ENCODE measurements at regions not wholly inside any gene's neighbourhood (a gene's known extent, or its start where the extent isn't known, plus 50 kb on each side); places are given as distances from the start of the nearest gene placed in this dataset.

DNA sequence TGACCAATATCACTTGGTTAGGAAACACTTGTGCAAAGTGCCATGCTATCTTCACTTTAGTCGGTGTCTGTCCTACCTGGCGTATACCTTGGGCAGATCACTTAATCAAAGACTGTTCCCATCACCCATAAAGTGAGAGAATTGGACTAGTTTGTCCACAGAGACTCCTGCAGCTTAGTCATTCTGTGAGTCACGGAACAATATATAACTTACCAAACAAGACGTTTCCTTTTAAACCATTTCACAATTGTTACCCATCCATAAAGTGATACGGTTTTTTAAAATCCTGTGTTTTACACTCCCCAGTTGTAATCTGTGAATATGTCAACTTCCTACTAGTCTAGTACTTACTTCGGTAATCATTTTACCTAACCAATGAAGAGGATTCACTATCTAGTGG is 499.3 kb upstream of the SMIM21 start:
- DNase-seq (ENCODE audit: low read depth in 1 of 2, low spot score in 1 of 2): no peak

DNA sequence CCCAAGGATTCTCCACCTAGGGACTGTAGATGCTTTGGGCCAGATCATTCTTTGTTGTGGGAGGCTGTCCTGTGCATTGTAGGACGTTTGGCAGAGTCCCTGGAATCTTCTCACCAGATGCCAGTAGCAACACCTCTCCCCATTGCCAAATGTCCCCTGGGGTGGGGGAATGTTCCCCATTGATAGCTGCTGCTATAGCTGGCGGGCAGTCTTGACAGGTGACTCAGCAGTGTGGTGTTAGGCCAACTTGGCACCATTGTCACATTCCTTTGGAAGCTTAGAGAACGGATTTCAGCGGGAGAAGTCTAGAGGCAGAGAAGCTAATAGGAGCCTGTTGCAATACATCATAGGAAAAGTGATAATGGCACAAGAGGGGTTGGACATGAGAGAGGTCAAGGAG is 495.7 kb upstream of the SMIM21 start:
- DNase-seq (ENCODE audit: low read depth in 1 of 2, low spot score in 1 of 2): no peak

DNA sequence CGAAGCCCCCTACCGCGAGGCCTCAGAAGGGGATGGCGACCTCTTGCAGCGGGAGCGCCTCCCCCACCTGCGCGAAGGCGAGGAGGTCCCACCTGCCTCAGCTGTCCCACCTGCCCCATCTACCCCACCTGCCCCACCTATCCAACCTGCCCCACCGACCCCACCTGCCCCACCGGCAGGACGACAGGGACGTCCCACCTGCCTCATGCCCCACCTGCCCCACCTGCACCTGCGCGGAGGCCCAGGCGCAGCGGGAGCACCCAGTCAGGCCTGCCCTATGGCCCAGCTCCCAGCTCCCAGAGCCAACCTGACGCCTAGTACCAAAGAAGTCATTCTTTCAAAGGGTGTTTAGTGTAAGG is 489.1 kb upstream of the SMIM21 start:
- no peak for DNase-seq (ENCODE audit: low read depth in 1 of 2, low spot score in 1 of 2)

DNA sequence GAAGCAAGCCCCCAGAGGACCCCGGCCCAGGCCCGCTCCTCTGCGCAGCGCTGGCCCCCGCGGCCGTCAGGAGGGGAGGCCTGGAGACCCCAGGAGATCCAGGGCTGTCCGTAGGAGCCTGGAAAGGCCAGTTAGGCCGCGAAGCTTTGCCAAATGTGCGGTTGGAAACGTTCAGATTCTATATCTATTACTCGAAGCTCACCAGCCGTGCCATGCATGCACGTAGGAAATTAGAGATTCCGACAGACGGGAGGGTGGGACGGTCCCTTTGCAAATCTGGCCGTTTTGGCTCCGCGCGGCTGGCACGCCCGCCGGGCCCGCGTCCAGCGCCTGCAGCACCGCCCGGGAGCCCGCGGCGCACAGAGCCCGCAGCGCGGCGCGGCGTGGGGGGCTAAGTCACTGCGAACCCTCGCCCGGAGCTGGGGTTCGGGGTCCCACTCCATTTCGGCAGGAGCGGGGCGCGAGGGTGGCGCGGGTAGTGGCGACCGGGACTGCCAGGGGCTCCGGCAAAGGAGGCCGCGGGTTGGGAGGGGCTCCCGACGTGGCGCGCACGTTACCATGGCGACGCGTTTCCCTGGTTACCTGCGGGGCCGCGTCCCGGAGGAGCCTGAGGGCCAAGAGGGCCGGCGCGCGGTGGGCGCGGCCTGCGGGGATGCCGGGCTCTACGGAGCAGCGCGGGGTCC is 488.6 kb upstream of the SMIM21 start:
- no peak for DNase-seq (ENCODE audit: low read depth in 1 of 2, low spot score in 1 of 2)

DNA sequence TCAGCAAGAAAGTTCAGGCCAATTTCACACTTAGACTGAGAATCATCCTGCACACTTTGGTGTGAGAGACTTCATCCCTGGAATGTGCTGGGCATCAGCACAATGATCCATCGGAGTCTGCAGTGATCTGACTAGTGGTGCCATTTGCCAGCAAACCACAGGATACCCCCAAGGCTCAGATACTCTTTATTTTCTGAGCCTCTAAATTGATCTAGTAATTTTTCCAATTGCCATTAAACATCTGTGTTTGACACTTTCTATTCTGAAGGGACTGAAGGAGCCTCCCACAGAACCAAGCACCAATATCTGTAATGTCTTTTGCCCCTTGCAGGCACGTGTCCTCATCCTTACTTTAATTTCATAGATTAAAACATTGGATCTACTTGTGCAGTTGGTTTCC is 485.3 kb upstream of the SMIM21 start:
- no peak for DNase-seq (ENCODE audit: low read depth in 1 of 2, low spot score in 1 of 2)

DNA sequence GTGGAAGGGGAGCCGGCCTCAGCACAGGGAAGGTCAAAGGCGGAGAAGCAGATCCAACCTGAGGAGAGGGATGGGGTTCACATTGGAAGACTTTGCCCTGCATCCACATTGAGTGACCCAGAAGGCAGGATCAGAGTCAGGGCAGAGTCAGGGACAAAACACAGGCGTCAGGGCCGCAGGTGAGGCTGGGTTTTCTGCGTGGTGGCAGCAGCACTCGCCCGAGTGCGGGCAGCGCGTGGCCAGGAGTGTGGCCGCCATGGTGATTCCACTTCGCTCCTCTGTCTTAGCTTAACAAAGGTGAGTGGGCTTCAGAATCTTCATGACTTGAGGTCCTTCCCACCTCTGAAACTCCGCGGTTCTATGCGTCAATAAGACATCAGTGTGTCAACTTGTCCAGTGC is 476.9 kb upstream of the SMIM21 start:
- DNase-seq (ENCODE audit: low read depth in 1 of 2, low spot score in 1 of 2): no peak

DNA sequence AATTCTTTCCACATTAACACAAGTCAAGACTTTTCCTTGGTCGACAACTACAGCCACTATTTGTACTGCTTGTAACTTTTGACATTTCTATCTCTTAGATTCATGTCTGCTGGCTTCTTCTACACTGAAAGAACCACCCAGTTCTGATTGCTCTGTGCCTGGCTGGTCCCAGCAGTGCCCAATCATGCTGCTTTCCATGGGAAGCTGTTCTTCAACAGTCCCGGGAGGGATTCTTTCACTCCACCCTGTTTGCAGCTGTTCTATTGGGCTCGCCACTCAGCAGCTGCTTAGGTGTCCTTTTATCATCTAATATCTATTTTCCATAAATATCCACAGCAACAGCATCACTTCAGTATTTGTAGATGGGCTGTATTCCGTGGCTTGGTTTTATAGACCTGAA is 471.1 kb upstream of the SMIM21 start:
- DNase-seq (ENCODE audit: low read depth in 1 of 2, low spot score in 1 of 2): no peak

DNA sequence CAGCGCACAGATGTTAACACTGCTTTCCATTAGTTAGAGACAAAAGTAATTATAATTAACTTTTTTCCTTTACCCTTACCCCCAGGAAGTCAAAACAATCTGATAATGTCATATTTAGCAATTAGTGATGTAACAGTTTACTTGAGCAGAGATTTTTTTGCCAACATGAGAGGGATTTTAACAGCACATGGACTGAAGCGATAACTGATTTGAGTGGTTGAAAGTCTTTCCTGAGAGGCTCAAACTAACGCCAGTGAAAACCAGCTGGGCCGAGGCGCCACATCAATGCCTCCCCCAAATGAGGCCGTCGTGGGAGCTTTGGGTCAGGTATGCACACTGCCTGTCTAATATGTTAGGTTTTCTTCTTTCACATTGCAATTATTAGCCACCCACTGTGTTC is 469.9 kb upstream of the SMIM21 start:
- no peak for DNase-seq (ENCODE audit: low read depth in 1 of 2, low spot score in 1 of 2)

DNA sequence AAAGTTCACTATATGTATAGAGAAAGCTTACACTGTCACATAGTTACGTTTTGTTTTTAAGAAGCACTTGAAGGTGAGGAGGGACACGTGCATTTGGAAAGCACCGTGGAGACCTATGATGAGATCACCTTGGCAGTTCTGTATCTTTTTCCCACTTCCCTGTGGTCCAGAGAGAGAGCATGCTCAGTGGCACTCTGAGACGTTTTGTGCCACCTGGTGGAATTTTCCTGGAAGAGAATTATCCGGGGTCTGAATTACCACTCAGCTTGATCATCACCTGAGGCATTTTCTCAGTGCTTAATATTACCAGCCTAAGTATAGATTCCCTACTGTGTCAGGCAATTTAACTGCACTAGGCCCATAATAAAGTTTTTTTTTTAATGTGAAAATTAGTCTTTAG is 469.4 kb upstream of the SMIM21 start:
- DNase-seq (ENCODE audit: low read depth in 1 of 2, low spot score in 1 of 2): no peak

DNA sequence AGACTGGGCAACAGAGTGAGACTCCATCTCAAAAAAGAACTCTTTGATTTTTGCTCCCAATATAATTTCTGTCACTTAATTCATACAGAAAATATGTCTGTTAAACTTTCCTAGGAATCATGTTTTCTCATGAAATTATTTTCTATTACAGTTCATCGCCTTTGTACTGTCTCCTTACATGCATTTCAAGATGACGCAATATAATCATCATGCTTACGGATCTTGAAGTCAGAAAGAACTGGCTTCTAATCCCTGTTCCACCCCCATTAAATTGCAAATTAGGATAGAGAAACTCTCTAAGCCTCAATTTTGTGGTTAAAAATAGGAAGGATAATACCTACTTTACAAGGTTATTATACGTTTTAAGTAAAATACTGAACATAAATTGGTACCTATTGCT is 467.6 kb upstream of the SMIM21 start:
- DNase-seq (ENCODE audit: low read depth in 1 of 2, low spot score in 1 of 2): no peak

DNA sequence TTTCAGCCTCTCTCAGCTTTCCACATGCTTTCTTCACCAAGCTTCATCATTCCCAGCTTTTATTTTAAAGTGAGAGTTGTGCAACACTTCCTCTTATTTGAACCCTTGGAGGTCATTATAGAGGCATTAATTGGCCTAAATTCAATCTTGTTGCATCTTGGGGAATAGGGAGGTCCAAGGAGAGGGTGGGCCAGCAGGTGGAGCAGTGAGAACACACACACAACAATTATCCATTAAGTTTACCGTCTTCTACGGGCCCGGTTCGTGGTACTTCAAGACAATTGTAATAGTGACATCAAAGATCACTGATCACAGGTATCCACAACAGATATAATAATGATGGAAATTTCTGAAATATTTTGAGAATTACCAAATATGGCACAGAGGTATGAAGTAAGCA is 457.2 kb upstream of the SMIM21 start:
- DNase-seq (ENCODE audit: low read depth in 1 of 2, low spot score in 1 of 2): no peak

DNA sequence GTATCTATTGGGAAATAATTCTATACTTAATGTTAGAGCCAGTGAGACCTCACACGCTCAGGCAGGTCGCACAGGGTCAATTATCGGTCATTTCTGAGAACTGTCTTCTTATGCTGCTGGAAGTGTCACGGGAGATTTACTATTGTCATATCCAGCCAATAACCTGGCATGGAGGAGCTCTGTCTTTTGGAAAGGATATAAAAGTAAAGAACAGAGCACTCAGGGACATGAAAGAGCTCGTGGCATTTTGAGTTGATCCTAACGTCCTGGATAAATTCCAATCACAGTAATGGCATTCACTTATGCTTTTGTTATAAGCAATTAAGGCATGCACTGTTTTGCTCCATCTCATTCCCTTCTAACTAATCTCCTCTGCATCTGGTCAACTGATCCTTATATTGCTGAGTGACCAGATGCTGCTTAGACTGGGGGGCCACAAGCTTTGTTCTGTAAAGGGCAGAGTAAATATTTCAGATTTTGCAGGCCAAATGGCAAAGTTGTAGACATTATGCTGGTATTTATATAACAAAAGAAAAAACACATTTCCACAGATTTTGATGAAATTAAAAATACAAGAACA is 453.5 kb upstream of the SMIM21 start:
- DNase-seq (ENCODE audit: low read depth in 1 of 2, low spot score in 1 of 2): no peak

DNA sequence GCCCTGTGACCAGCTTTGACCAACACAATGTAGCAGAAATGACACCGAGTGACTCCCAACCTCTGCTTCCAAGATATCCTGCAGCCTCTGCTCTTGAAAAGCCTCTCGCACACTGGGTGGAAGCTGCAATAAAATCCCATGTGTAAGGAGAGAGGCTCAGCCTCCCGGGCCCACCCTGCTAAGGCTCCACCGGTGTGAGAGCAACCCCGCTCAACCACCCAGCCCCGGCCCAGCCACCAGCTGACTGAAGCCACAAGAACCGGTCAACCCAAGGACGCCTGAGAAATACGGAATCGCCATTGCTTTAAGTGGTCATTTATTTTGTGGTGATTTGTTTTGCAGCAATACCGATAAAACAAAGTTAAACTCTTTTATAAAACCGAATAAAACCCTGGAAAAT is 452.8 kb upstream of the SMIM21 start:
- no peak for DNase-seq (ENCODE audit: low read depth in 1 of 2, low spot score in 1 of 2)

DNA sequence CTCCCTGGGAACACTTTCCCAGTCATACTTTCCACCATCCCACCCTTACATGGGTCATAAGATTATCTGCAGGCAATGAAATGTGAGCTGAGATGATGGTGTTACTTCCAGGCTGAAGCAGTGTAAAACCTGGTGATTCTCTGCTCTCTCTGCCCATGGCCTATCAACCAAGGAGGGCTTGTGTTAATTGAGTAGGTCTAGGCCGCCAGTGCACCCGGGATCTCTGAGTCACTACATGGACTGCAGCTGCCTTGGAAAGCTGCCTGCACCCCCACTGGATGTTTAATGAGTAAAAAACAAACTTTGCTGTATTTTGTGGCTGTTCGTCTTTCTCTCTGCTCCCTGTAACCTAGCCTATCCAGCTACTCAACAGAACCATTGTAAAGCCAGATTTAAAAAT is 451.7 kb upstream of the SMIM21 start:
- DNase-seq (ENCODE audit: low read depth in 1 of 2, low spot score in 1 of 2): no peak

DNA sequence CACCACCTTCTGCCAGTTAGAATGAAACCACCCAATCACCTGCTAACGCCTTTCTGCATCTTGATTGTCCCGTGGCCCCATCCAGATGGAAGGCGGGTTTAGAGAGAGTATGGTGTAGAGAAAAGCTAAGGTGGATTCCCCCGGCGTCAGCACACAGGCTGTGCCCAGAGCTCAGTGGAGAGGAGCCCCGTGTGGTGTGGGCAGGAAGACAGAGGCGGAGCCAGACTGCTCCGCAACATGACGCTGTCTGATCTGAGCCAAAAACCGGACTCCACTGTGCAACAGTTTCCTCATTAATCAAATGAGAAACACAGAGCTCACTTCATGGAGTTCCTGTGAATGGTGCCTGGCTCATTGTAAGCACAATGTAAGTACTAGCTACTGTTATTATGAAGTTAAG is 448.1 kb upstream of the SMIM21 start:
- no peak for DNase-seq (ENCODE audit: low read depth in 1 of 2, low spot score in 1 of 2)

DNA sequence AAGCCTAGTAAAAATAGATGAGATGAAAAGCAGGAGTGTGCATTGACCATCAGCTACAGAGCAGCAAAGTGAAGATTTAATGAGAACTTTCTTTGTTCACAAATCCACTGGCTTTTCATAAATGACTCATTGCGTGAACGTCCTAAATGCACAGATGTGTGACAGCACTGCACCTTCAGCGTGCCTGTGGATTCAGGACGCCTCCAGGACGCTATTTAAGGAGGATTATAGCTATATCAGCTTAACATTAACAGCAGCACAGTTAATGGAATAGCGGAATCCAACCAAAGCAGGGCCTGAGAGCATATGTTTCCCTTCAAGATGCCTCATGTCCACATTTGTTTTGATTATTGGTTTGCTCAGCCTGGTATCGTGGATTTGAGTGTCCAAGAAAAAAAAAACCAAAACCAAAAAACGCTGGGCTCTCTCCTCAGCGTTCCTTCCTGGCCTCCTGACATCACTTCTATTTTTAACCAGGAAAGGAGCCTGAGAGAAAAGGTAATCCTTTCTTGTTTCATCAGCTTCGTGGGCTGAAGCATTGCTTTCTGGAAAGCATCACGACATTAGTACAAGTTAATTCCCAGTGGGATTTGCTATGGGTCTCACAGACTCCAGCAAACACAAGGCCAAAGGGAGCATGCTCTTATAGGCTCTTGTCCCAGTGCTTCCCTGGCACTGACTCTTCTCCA is 447.0 kb upstream of the SMIM21 start:
- DNase-seq (ENCODE audit: low read depth in 1 of 2, low spot score in 1 of 2): no peak

DNA sequence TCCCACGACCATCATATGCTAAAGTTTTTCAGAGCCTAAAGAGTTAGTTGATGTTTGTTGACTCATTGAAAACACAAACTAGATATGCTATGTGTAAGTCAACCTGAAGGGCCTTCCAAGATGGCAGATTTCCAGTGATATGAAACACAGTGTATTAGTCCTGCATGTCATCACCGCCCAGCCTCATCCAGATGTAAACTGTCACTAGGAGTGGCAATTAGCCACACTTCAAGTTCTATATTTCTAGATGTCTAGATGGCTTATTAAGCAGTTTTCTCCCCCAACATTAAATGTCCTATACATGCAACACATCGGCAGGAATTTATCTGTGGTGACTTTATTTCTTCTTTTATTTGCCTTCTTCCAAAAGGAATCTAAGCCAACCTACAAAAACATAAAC is 444.1 kb upstream of the SMIM21 start:
- no peak for DNase-seq (ENCODE audit: low read depth in 1 of 2, low spot score in 1 of 2)

DNA sequence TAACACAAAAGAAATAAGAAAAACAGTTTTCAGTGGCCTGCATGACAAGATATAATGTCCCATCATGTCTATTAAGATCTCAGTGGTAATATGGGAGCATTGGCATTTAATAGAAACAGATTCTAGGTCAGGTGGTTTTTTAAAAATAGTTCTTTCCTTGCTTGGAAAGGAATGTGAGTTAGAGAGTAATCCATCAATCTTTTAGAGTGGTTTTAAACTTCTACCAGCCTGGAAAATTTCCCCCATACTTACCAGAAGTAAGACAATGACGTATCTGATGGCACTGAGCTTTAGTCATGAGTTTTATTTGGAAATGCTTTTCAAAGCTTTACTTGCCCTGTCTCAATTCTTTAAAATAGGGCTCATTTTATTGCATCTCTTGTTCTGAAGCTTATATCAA is 441.7 kb upstream of the SMIM21 start:
- DNase-seq (ENCODE audit: low read depth in 1 of 2, low spot score in 1 of 2): no peak

DNA sequence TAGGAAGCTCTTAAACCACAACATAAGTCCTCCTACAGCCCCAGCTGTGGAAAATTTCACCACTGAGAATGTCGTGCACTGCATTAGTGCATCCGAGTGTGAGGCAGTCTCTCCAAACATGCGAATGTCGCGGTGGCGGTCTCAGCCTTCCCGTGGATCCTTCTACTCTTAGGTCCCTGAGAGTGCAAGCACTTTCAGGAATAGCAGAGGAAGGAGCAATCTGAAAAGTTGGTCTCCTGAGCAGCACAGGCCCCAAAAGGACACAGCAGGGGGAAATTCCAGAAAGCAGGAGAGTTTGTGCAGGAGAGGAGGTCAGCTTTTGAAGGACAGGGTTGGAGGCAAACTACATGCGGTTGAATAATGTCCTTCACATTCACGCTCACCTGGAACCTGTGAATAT is 440.5 kb upstream of the SMIM21 start:
- DNase-seq (ENCODE audit: low read depth in 1 of 2, low spot score in 1 of 2): no peak

DNA sequence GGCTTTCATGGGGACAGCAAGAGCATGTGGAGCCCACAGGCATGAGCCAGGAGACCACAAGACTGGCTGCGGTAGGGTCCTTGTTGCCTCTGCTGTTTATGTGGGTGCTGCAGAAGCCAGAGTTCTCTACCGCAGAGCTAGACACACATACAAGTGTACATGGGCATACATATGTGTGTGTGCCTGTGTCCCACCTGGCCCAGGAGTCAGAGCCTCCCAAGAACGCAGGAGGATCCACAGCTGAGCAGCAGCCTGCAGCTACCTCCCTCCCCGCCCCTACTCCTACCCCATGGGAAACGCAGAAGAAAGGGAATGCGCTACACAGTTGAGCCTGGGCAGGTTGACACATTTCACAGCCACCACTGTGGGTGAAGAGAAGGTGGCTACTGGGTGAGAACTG is 438.1 kb upstream of the SMIM21 start:
- DNase-seq (ENCODE audit: low read depth in 1 of 2, low spot score in 1 of 2): no peak

DNA sequence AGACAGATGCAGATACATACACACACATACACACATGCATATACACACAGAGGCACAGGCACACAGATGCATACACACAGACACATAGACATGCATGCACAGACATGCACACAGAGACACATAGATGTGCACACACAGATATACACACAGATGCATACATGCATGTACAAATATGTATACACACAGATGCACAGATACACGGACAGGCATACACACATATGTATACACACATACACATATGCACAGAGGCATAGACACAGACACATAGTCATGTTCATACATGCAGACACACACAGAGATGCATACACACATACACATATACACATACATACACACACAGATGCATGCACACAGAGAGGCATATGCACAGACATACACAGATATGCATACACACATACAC is 437.3 kb upstream of the SMIM21 start:
- DNase-seq (ENCODE audit: low read depth in 1 of 2, low spot score in 1 of 2): no peak

DNA sequence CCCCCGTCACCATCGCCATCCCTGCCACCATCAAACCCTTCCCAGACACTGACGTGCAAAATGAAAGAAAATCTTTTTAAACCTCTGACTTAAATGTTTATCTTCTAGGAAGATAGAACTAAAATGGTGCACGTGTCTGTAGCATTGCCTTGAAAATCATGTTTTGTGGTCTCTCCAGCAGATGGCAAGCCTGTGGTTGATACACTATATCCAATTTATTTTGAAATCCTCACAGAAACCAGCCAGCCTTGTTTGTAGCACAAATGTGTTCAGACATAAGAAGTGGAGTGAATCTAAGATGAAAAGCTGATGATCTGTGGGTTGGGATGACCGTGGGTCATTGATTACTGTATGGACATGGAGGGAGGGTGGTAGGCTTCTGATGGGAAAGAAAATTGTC is 436.2 kb upstream of the SMIM21 start:
- no peak for DNase-seq (ENCODE audit: low read depth in 1 of 2, low spot score in 1 of 2)

DNA sequence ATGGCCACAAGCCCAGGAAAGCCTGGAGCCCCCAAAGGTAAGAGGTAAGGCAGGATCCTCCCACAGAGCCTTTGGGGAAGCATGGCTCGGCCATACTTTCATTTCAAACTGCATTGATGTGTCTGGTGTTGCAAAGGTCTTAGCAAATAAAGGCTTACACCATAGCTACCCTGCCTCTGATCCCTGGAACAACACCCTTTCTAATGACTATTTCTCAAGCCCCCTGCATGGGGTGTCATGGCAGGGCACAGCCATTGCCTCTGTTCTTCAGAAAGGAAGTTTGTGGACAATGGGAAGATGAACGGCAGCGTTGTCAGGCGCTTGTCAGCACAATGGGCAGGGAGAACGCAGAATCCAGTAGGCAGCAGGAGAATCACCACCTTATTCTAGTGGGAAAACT is 435.0 kb upstream of the SMIM21 start:
- no peak for DNase-seq (ENCODE audit: low read depth in 1 of 2, low spot score in 1 of 2)
